Head of caudate nucleus (tissue), 42 donors: ENCODE measurements at regions not wholly inside any gene's neighbourhood (a gene's known extent, or its start where the extent isn't known, plus 50 kb on each side); places are given as distances from the start of the nearest gene placed in this dataset.
A peak's percentile ranks its signal among the peaks of the same experiment; 100 is the strongest.
"Not testable (repeated sequence)": the region's sequence is repeated elsewhere in the genome, so short reads cannot be mapped to it uniquely, and the experiment has no call there.

Experiments
- DNase-seq, 42 donors: peaks; one replicate each; pipeline versions ENCODE4 v3.0.0 to v3.0.0-alpha.2; 2020 to 2021; ENCODE audit warnings: mixed read lengths in 7 of 42
- intact Hi-C: fragments of 100-400 bp; cut with DNase I; formaldehyde crosslinking; loops from one replicate; pipeline ENCODE4 v1.15.0; 2022

DNA sequence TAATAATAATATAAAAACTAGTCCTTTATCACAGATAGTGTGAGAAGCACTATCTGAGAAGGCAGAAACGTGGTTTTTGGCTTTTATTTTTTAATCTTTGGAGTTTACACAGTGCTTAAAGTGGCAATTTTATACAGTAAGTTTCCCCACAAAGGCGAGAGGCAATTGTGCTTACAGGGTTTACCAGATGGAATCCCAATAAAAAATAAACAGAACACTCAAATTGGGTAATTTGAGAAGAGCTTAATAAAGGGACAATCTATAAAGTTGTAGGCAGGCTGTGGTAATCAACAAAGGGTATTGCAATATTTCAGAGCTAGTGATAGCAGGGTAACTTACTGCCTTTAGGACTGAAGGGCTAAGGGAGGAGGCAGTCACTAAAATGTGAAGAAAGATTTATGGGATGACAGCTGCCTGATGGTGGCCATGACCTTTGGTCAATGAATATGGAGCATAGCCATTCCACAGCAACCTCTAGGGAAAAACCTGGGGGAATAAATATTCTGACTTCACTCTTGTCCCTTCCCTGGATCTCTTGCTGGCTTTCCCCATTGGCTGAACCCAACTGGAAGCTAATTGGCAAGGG lies 108.9 kb upstream of the GPR39 start:
- intact Hi-C loops, DNase-seq: not testable (repeated sequence)

DNA sequence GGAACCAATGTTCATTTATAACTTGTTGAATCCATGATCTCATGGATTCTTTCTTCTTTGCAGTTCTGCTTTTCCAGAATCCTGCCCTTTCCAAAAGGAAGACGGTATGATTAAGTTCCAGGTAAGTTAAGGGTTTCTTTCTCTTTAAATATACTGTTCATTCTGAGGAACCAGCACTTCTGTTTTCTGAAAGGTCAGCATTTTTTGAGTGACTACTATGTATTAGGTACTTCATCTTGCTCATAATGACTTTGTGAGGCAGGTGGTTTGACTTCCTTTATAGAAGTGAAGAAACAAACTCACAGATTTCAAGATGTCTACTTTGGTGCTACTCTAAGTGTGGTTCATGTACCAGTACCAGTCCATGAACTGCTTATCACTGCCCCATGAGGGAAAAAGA lies 107.4 kb upstream of the GPR39 start:
- intact Hi-C loops, result not testable (repeated sequence)

DNA sequence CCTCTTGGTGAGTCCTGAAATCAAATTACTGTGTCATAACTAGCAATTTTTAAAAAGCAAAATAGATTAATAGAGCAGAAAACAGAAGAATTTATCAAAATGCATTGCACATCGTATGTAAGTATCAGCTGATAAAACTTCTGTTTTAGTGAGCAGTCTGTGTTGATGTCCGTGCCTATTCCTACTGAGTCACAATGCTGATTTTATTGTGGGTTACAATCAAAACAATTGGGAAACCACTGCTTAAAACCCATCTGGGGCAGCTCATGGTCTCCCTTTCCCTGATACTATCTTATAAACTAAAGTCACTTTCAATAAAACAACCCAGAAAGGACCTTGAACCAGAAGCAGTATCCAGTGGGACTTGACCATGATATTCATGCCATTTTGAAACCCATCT lies 101.1 kb upstream of the GPR39 start:
- DNase-seq, intact Hi-C loops: not testable (repeated sequence)

More for the DNA sequence above, 107.4 kb upstream of the GPR39 start:
- not testable (repeated sequence) for DNase-seq

DNA sequence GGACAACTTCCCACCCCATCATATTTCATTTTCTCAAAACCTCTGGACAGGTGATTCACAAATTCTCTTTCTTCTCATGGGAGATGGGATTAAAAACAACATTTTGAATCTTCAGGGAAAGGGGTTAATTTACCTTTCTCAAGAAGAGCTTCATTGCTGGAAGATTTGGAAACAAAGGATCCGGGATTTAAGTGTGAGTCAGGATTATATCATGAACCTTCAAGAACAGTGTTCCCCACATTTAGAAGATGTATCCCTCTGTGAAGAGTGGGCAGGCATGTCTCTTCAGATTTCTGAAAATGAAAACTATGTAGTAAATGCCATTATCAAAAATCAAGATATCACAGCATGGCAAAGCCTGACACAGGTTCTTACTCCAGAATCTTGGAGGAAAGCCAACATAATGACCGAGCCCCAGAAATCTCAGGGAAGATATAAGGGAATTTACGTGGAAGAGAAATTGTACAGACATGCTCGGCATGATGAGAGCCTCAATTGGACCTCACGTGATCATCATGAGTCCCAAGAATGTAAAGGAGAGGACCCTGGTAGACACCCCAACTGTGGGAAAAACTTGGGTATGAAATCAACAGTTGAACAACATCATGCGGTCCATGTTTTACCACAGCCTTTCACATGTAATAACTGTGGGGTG lies 99.5 kb upstream of the GPR39 start:
- intact Hi-C loops, DNase-seq: not testable (repeated sequence)

DNA sequence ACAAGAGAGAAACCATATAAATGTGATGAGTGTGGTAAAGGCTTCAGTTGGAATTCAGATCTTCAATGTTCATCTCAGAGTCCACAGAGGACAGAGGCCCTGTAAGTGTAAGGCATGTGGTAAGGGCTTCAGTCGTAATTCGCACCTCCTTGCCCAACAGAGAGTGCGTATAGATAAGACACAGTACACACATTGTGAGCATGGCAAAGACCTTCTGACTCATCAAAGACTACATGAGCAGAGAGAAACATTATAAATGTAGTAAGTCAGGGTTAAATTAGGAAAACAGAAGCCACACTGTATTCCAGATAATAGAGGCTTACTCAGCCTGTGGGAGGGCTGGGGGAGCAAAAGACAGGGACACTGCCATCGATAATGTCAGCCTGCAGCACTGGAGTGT lies 98.1 kb upstream of the GPR39 start:
- intact Hi-C loops, result not testable (repeated sequence)
- DNase-seq, result peak in 1 of 42 donors; percentile 16

DNA sequence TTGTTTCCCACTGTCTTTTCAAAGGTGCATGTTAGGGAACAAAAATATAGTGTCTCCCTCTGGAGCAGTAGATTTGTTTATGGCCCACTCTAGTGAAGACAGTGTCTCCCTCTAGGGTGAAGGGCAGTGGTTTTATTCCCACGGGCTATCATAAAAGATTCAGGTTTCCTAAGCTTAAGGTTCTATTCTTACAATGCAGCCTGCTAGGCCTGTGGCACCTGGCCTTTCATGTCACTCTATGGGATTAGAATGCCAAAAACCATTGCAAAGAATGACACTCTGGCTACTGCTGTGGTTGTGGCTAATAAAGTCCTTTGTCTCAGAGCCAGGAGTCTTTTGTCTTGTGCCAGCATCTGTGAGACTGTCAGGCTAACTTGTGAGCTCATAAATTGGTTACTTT lies 92.6 kb upstream of the GPR39 start:
- intact Hi-C loops, result not testable (repeated sequence)

DNA sequence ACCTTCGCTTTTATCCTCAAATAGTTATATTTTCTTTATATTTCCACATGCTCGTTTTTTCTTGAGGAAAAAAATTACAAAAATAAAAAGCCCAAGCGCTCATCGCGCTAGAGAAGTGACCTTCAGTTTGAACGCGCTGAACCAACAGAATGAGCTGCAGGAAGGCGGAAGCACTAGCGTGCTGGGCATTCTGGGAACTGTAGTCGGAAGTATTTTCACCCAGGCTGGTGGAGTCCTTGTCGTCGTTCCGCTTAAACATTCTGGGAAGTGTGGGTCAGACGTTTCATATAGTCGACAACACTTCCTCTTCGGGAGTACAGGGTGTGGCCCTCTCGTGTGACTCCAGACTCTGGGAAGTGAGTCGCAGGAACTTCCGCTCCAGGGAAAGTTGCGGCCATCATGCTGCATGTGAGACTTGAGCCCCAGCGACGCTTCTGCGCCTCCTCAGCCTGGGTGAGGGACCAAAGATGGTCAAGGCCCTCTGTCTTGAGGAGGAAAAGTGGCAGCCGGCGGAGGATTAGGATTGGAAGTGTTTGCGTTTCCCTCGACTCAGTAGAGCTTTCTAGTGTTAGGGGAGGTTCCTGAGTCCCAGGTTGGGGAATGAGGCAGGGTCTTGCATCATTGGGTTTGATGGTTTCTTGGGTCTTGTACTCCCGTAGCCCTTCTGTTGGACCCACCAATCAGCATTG lies 84.1 kb upstream of the GPR39 start:
- DNase-seq, result peak in 1 of 42 donors; percentile 2
- intact Hi-C loops, result not testable (repeated sequence)

More for the DNA sequence above, 92.6 kb upstream of the GPR39 start:
- DNase-seq, result not testable (repeated sequence)

DNA sequence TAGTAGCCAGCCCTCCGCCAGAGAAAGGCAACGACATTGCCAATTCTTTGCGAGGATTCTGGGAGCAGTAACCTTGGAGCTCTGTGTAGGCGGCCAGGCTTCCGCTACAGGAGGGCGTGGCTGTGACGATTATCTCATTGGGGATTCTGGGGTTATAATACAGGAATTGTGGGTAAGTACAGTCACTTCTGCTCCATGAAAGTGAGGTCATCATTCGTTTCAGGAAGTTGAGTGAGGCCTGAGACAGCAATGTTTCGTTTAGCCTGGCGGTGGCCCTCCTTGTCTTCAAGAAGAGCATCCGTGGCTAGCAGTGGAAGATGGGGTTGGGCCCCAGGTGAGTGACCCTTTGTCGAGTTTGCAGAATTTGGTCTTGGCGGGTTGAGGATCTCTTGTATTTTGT lies 79.5 kb upstream of the GPR39 start:
- intact Hi-C loops, DNase-seq: not testable (repeated sequence)

DNA sequence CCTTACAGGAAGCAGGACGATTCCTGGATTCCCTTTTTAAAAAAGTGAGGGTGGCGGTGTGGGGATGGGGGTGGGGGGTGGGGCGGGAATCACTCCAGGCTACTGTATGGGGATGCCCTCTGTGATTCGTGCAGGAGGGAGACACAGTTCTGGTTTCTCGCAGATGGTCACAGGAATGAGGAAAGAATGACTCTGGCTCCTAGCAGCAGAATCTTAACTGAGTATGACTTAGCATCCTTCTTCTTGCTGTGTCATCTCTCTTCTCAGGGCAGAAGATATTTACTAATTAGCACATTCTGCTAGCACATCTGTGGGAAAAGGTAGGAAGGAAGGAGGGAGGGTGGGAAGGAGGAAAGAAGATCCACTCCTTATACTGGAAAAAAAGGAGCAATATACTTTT lies 78.8 kb upstream of the GPR39 start:
- intact Hi-C loops, DNase-seq: not testable (repeated sequence)

DNA sequence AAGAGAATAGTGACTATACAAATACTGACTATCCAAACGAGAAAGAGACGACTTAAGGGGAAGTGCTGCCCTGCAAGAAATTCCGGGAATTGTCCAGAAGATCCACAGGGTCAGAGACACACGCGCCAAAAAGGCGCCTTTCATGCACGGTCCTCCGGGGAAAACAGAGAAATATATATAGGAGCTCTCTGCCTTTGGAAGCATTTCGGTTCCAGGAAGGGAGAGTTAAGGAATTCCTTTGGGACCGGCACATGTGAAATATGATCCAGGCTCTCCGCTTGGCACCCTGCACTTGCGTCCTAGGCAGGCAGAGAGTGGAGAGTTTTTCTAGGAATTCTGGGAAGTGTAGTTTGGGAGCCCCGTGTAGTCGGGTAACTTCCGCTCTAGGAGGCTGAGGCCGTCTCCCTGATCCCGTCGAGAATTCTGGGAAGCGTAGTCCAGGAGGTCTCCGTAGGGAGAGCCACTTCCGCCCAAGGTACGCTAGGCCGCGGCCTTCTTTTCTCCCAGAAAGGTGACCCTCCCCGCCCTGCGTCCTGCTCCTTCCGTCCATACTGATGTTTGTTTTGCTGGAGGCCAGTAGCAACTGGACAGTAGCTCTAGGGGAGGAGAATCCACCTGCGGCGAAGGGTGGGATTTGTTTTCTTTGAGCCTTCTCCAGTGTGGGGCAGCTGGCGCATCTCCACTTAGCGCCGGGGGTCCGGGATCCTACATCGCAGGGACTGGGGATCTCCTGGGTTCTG lies 69.4 kb upstream of the GPR39 start:
- intact Hi-C loops, result not testable (repeated sequence)
- DNase-seq, result peak; percentile 74 to 97 (median 91)

DNA sequence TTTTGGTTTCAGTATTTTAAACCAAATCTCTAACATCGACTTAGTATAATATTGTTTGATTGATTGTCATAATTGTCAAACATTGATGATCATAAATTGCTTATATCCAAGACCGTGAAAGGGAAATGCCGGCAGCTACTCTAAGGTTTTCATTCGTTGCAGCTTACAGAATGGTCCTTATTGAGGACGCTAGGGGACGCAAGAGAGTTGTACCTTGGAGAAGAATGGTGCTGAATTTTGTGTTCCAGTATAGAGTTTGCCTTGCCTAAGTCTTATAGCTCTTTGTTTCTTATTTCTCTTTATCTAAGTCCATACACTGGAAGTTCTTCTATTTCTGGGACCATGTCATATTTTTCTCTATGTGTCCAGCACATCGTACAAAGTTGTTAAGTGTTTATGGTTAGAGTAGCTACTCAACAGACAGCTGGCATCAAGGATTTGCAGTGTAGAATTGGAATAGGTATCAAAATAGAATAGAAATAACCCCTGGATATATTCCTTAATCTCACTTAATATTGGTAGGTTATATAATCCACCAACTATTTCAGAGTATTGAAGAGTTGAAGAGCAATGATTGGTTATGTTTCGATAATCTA lies 67.4 kb upstream of the GPR39 start:
- DNase-seq, result peak in 34 of 42 donors; percentile 23 to 86 (median 58)
- intact Hi-C loops, result not testable (repeated sequence)

DNA sequence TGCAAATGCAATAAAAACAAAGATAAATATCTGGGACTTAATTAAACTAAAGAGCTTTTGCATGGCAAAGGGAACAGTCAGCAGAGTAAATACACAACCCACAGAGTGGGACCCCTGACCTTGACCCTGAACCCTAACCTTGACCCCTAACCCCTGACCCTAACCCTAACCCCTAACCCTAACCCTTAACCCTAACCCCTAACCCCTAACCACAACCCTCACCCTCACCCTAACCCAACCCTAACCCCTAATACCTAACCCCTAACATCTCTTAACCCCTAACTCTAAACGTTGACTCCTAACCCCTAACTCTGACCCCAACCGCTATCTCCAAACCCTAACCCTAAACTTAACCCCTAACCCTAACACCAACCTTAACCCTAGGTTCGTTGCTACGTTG lies 64.9 kb upstream of the GPR39 start:
- DNase-seq, intact Hi-C loops: not testable (repeated sequence)

DNA sequence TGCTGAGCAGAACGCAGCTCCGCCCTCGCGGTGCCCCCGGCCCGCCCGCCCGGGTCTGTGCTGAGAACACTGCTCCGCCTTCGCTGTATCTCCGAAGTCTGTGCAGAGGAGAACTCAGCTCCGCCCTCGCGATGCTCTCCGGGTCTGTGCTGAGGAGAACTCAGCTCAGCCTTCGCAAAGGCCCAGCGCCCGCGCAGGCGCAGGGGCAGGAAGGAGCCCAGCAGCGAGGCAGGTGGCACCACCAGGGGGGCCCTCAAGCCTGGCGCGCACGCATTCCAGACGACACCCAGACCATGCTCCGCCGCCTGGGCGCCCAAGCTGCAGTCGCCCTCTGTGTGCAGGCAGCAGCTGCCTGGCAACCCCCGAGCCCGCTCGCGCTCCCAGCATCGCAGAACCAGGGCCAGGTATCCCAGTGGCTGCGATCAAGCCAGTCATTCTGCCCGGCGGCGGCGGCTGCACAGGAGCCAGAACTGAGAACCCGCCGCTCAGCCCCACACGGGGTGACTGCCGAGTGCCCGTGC lies 64.1 kb upstream of the GPR39 start:
- intact Hi-C loops, result not testable (repeated sequence)
- DNase-seq, result peak; percentile 62 to 94 (median 85)

DNA sequence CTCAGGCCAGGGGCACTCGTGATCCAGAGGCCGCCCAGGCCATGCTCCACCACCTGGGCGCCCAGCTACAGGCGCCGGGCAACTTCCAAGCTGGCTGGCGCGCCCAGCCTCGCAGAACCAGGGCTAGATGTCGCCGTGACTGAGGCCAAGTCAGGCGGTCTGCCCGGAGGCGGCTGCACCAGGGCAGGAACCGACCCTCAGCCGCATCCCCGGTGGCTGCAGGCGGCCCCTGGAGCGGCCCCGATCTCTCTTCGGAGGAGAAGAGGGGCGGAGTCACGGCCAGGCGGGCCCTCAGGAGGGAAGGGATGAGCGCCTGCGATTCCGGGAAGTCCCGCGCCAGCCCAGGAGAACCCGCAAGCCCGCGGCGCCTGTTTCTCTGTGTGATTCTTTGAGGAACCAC lies 63.2 kb upstream of the GPR39 start:
- intact Hi-C loops, result not testable (repeated sequence)
- DNase-seq, result peak; percentile 38 to 90 (median 74)

DNA sequence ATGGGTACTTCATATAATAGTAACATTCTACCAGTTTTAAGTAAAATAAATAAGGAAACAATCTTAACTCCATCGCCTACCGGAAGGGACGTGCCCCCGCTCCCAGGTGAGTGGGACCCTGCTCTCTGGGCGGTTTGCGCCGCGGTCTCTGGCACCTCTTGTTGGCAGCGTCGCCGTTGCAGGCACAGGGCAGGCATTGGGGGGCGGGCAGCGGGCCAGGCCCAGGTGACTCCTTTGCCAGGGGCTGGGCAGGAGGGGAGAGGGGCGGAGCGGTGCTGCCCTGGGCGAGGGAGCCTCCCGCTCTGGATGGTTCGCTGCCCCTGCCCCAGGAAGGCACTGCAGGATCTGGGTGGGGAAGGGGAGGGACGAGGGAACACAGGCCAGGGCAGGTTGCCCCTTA lies 55.6 kb upstream of the GPR39 start:
- not testable (repeated sequence) for DNase-seq

DNA sequence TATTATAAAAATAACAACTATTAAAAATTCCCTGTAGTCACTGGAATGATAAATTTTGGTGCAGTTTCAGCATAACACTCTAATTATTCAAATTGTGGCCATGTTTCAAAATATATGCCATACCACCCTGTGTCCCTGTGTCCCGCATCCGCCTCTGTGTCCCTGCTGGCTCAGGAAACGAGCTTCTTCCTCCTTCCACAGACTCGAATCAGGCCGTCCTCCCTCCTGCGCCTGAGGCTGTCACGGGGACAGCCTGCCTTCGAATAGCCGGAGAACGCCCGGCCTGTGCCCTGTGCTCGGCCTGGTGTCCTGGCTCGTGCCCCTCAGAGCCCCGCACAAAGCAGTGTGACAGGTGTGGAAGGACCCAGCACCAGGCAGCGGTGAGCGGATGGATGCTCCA lies 55.1 kb upstream of the GPR39 start:
- intact Hi-C loops, DNase-seq: not testable (repeated sequence)

More for the DNA sequence above, 55.6 kb upstream of the GPR39 start:
- intact Hi-C loops, result not testable (repeated sequence)

DNA sequence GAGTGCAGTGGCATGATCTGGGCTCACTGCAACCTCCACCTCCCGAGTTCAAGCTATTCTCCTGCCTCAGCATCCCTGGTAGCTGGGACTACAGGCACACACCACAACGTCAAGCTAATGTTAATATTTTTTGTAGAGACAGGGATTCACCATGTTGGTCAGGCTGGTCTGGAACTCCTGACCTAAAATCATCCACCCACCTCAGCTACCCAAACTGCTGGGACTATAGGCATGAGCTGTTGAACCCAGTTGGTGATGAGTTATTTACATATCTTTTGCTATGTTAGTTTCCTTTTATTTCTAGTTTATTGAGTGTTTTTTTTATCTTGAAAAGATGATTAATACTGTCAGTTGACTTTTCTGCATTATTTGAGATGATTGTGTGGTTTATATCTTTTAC lies 53.3 kb upstream of the GPR39 start:
- DNase-seq, intact Hi-C loops: not testable (repeated sequence)

DNA sequence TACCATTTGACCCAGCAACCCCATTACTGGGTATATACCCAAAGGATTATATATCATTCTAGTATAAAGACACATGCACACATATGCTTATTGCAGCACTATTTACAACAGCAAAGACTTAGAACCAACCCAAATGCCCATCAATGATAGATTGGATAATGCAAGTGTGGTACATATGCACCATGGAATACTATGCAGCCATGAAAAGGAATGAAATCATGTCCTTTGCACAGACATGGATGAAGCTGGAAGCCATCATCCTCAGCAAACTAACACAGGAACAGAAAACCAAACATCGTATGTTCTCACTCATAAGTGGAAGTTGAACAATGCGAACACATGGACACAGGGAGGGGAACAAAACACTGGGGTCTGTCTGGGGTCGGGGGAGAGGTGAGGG lies 50.6 kb upstream of the GPR39 start:
- intact Hi-C loops, DNase-seq: not testable (repeated sequence)
